Osteocyte (in vitro differentiated cells): ENCODE measurements at regions not wholly inside any gene's neighbourhood (a gene's known extent, or its start where the extent isn't known, plus 50 kb on each side); places are given as distances from the start of the nearest gene placed in this dataset.

Experiments
- DNase-seq: peaks from one replicate; pipeline ENCODE4 v3.0.0; 2021; ENCODE audit warnings: mixed read lengths; ENCODE audit not compliant: unreplicated experiment; ENCODE audit errors: extremely low spot score
- H3K27ac Mint-ChIP-seq: one replicate; pipeline ENCODE4 v1.8.0; 2021; ENCODE audit warnings: mild to moderate bottlenecking, mixed read lengths; ENCODE audit not compliant: unreplicated experiment
- H3K27me3 Mint-ChIP-seq: one replicate; pipeline ENCODE4 v1.8.0; 2021; ENCODE audit warnings: mixed read lengths; ENCODE audit not compliant: unreplicated experiment
- H3K36me3 Mint-ChIP-seq: one replicate; pipeline ENCODE4 v1.8.0; 2021; ENCODE audit warnings: mixed read lengths; ENCODE audit not compliant: unreplicated experiment
- H3K4me1 Mint-ChIP-seq: one replicate; pipeline ENCODE4 v1.8.0; 2021; ENCODE audit warnings: mixed read lengths; ENCODE audit not compliant: unreplicated experiment
- H3K4me3 Mint-ChIP-seq: one replicate; pipeline ENCODE4 v1.8.0; 2021; ENCODE audit warnings: mild to moderate bottlenecking, moderate library complexity, mixed read lengths; ENCODE audit not compliant: unreplicated experiment
- H3K9me3 Mint-ChIP-seq: one replicate; pipeline ENCODE4 v1.8.0; 2021; ENCODE audit warnings: mixed read lengths; ENCODE audit not compliant: unreplicated experiment
- CTCF ChIP-seq: fragments of 200-600 bp; sonication (generic); IDR thresholded peaks from 2 replicates; pipeline ENCODE4 v1.5.0; 2021; ENCODE audit warnings: antibody characterized with exemption, mild to moderate bottlenecking, moderate library complexity

- H3K4me3 Mint-ChIP-seq: no peak overlapping the region
- no peaks in the 10 kb centered on the region for H3K9me3 Mint-ChIP-seq
- TF ChIP-seq CTCF: no peak
- H3K4me1 Mint-ChIP-seq: no peaks in the 10 kb centered on the region
- H3K27ac Mint-ChIP-seq: no peak overlapping the region
- no peaks in the 10 kb centered on the region for H3K36me3 Mint-ChIP-seq
- DNase-seq: no peak
- H3K27me3 Mint-ChIP-seq: peaks cover 15% of the 10 kb centered on the region
These were observed 52.9 kb upstream of the LIMCH1 start for GRCh38 chr4:41485041-41485440.

DNA sequence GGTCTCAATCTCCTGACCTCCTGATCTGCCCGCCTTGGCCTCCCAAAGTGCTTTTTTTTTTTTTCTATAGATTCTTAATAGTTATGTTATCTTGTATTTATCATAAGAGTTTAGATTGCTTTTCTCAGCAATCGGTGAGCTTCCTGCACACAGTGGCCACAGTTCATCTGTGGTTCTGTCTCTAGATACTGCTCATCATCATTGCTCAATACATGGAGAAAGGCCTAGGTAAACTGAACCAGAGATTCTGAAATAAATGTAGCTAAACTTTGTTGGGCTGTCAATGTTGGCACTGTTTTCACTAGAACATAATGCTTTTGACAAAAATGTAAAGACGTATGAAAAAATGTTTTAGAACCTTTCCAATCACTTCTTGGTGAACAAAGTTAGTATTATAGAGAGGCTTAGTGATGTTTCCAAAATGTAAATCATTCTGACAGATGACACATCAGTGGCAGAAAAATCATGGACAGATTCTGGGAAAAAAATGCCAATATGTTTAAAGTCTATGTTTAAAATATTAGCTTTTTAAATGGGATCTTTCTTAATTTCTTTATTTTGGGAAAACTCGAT, 50.0 kb upstream of the LIMCH1 start:
- Mint-ChIP-seq H3K4me1 (no peaks in the 10 kb centered on the region), H3K36me3 (no peaks in the 10 kb centered on the region), H3K27me3 (peaks cover 15% of the 10 kb centered on the region), H3K9me3 (peaks cover 4% of the 10 kb centered on the region), H3K27ac (no peak overlapping the region), H3K4me3 (no peak overlapping the region)
- TF ChIP-seq CTCF: no peak
- no peak for DNase-seq
